ES-I3 (cell line): ENCODE measurements at regions not wholly inside any gene's neighbourhood (a gene's known extent, or its start where the extent isn't known, plus 50 kb on each side); places are given as distances from the start of the nearest gene placed in this dataset.

Source experiments
- H3K36me3 ChIP-seq: 2 replicates; pipeline ENCODE4 v1.6.1; 2013; ENCODE audit warnings: mild to moderate bottlenecking, low read length, control low read depth, moderate library complexity; ENCODE audit not compliant: insufficient read depth
- H3K4me1 ChIP-seq: 2 replicates; pipeline ENCODE4 v1.6.1; 2013; ENCODE audit warnings: mild to moderate bottlenecking, control low read depth, low read length; ENCODE audit not compliant: insufficient read depth
- H3K9ac ChIP-seq: 2 replicates; pipeline ENCODE4 v1.6.1; 2013; ENCODE audit warnings: low read depth, mild to moderate bottlenecking, low read length, moderate library complexity
- H3K9me3 ChIP-seq: 2 replicates; pipeline ENCODE4 v1.6.1; 2013; ENCODE audit warnings: mild to moderate bottlenecking, low read length, moderate library complexity; ENCODE audit not compliant: control insufficient read depth, insufficient read depth

DNA sequence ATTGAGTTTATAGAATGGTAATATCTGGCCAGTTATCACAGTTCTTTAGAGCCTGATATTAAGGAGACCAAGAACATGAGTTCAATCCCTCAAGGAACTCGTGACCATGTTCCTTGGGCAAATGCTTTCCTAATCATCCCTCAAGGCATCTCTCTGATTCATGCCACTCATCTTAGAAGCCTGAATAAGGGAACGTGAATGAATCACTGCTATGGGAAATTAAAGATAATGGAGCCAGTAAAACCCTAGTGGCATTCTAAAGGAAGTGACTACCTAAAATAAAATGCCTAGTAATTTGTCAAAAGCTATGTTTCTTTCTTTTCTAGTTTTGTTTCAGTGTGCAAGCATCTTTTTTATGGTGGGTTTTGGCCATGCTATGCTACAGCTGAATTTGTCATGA, 1161.3 kb downstream of the C4orf33 start:
- H3K36me3 ChIP-seq, result no peaks in the 10 kb centered on the region; the same call in 1 of the 2 replicates
- H3K9ac ChIP-seq, result no peak overlapping the region
- no peaks in the 10 kb centered on the region for H3K4me1 ChIP-seq
- no peaks in the 10 kb centered on the region; the same call in 1 of the 2 replicates for H3K9me3 ChIP-seq

DNA sequence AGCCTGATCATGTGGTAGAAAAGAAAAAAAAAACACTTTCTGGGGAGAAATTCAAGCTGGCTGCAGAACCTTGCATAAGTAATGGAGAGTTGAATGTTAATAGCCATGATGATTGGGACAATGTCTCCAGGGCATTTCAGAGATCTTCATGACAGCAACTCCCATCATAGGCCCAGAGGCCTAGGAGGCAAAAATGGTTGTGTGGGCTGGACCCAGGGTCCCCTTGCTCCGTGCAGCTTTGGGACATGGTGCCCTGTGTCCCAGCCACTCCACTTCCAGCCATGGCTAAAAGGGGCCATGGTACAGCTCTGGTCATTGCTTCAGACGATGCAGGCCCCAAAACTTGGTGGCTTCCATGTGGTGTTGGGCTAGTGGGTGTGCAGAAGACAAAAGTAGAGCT, 1170.9 kb downstream of the C4orf33 start:
- no peaks in the 10 kb centered on the region for H3K4me1 ChIP-seq
- H3K9me3 ChIP-seq, result peaks cover 3% of the 10 kb centered on the region; the same call in 1 of the 2 replicates
- H3K9ac ChIP-seq, result no peak overlapping the region
- no peaks in the 10 kb centered on the region for H3K36me3 ChIP-seq

DNA sequence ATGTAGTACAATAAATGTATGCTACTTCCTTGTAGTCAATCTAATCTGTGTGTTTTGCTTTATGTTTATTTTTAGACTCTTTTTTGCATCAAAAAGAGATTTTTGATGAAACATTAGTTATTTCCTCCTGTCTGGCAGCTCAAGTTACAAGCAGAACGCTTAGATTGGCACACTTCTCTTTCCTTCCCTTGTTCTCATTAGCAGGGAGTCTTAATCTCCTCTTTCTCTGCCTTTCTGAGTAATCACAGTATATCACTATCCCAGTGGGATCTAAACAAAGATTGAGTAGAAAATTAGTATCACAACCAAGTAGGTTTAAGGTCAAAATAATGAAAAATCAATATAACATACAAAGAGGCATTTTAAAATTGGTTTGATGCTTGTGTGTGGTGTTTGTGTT, 1192.6 kb downstream of the C4orf33 start:
- H3K9me3 ChIP-seq, result no peaks in the 10 kb centered on the region
- no peak overlapping the region for H3K9ac ChIP-seq
- H3K36me3 ChIP-seq, result no peaks in the 10 kb centered on the region
- H3K4me1 ChIP-seq, result no peaks in the 10 kb centered on the region

DNA sequence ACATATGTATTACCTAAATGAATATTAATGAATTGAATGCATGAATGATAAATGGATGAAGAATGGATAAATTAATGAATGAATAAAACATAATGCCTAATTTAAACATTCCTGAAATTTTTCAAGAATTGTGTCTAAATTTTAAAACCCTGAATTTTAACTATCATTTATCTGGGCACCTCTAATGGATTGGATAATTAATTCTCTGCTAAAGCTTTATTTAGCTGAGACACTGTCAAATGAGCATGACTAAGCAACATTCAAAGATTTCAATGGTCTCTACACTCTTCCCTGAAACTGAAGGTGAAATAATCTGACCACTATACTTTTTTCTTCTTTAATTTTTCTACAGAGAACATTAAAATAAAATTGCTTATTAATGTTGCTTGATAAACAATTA, 1197.7 kb downstream of the C4orf33 start:
- Histone ChIP-seq H3K36me3 (no peaks in the 10 kb centered on the region), H3K4me1 (0 out of 2 replicates have a peak, but pooled peaks cover 7% of the 10 kb centered on the region), H3K9me3 (no peaks in the 10 kb centered on the region), H3K9ac (no peak overlapping the region)

DNA sequence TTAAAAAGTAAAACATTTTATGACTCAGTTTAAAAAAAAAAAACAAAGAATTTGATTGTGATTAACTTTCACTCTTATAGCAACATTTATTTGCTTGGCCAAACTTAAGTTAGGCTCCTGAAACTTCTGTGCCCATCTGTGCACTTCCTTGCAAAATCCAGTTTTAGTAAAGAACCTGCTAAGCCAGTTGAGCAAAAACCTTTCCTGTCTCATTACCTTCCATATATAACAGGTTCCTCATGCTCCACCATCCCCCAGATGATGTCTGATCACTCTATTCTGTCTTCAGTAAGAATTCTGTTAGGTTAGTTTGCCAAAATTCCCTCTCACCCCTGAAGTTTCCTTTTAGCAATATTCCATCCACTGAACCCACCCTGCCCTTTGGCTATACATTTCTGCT, 1200.5 kb downstream of the C4orf33 start:
- H3K4me1 ChIP-seq, result 0 out of 2 replicates have a peak, but pooled peaks cover 7% of the 10 kb centered on the region
- H3K9me3 ChIP-seq, result no peaks in the 10 kb centered on the region
- H3K9ac ChIP-seq, result no peak overlapping the region
- no peaks in the 10 kb centered on the region for H3K36me3 ChIP-seq

DNA sequence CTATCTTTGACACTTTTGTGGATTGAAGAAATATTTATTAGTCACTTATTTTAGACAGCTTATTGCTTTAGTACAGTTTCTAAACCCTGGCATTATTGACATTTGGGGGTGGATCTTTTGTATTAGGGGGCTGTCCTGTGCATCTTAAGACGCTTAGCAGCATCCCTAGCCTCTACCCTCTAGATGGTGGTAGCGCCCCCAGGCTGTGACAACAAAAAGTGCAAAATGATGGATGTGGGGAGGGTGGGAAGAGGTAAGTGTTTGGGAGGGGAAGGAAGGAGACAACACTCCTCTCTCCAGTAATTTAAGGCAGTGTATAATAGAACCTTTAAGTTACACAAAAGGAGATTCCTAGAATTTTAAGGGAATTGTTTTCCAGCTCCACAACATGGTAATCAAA, 1210.6 kb downstream of the C4orf33 start:
- H3K9me3 ChIP-seq, result no peaks in the 10 kb centered on the region
- no peaks in the 10 kb centered on the region for H3K36me3 ChIP-seq
- H3K9ac ChIP-seq, result no peak overlapping the region
- no peaks in the 10 kb centered on the region for H3K4me1 ChIP-seq

DNA sequence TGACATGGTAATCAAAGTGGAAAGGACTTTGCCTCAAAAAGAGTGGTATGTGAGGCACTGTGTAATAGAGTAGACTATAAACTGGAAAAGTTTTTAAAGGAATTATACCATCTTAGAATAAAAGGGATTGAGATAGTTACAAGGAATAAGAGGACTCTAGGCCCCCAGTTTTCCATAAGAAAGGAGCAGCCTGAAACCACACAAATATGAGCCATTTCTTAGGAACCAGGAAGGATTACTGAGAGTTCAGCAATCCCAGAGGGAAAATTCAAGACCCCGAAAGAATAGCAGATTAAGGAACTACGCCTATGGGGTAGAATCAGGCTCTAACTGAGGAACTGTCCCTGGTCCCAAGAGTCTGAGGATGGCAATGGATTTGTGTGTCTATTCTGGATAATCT, 1213.3 kb downstream of the C4orf33 start:
- no peaks in the 10 kb centered on the region for H3K4me1 ChIP-seq
- no peak overlapping the region for H3K9ac ChIP-seq
- no peaks in the 10 kb centered on the region for H3K36me3 ChIP-seq

DNA sequence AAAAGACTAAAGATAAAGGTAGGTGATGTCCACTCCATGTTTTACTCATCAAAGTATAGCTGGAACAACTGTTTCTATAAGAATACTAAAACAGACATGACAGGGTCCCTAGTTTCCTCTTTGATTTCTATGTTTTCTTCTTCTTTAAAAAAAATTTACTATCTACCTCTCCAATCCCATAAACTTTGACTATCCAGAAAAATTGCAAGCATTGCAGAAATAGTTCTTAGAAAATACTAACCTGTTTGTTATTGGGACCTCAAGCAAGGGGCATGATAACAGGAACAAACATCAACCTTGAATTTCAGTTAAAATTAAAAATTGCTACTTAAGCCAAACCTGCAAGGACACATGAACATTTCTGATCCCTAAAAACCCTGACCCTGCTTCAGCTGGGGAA, 1226.5 kb downstream of the C4orf33 start:
- H3K9ac ChIP-seq, result no peak overlapping the region
- no peaks in the 10 kb centered on the region for H3K4me1 ChIP-seq
- H3K36me3 ChIP-seq, result no peaks in the 10 kb centered on the region
- H3K9me3 ChIP-seq, result no peaks in the 10 kb centered on the region

More for the DNA sequence above, 1213.3 kb downstream of the C4orf33 start:
- H3K9me3 ChIP-seq, result no peaks in the 10 kb centered on the region

DNA sequence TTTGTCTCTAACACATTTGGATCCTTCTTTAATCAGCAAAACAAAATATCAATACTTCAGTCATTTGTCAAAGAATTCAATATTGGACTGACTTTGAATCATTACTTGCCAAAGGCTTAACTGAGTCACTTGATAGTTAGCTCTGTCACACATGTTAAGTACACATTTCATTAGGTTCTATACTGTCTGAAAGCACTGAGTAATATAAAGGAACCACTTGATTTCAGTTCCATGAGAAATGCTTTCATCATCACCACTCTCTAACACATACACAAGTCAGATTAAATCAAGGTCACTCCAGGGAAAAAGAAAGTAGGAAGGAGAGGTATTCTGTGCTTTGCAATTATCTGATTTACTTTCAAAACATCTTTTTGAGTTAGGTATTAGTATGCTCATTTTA, 1233.1 kb downstream of the C4orf33 start:
- Histone ChIP-seq H3K9me3 (no peaks in the 10 kb centered on the region), H3K9ac (no peak overlapping the region), H3K36me3 (no peaks in the 10 kb centered on the region), H3K4me1 (peaks cover 8% of the 10 kb centered on the region; the same call in 1 of the 2 replicates)

DNA sequence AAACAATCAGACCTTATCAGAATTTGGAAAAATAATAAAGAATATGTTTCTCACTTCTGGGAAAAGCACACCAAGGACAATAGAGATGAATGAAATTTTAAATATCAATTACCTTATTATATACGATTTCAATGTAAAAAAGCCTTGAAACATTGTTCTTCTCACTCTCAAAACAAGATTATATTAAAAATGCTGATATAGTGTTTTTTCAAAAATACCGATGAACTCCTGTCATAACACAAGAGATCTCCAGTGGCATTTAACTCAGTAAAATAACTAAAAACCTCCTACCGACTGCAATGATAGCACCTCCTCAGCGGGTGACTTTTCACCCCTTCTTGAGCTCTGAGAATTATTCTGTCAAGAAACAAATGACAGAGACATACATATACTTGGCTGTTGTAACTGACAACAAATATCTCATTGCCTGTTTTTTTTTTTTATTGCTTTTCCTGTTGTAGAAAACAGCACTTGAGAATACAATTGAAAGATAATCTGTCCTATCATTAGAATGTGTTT, 1237.3 kb downstream of the C4orf33 start:
- Histone ChIP-seq H3K36me3 (no peaks in the 10 kb centered on the region), H3K9ac (no peak overlapping the region), H3K9me3 (no peaks in the 10 kb centered on the region), H3K4me1 (peaks cover 9% of the 10 kb centered on the region; the same call in 1 of the 2 replicates)

DNA sequence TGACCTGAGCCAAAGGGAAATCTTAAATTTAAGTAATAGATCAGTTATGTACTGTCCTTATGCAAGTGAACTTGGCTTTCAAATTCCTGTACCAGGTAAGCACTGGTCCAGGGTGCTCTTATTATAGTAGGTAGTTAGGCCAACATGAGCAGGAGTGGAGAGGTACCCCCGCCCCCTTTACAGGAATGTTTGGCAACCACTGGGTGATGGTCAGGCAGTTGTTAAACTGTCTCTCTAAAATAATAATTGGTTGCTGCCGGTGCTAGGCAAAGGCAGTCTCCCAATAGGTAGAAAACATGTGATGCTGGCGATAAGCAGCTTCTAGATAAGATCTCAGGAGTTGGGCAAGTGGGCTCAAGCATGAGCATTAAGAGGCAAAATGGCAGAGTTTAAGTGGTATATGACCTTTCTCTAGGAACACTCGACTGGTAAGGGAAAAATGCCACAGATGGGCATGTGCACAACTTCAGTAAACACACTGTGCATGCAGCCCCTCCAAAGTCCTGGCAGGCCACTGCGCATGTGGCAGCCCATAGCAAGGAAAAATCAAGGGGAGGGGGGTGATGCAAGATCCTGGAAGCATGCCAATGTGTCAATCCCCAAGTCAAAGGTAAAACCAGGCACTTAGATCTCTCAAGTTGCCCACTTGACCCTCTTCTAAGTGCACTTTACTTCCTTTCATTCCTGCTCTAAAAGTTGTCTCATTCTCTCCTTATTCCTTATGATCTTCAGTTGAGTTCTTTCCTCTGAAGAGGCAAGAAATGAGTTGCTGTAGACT, 1239.7 kb downstream of the C4orf33 start:
- Histone ChIP-seq H3K36me3 (no peaks in the 10 kb centered on the region), H3K4me1 (peaks cover 9% of the 10 kb centered on the region; the same call in 1 of the 2 replicates), H3K9ac (no peak overlapping the region), H3K9me3 (no peaks in the 10 kb centered on the region)

DNA sequence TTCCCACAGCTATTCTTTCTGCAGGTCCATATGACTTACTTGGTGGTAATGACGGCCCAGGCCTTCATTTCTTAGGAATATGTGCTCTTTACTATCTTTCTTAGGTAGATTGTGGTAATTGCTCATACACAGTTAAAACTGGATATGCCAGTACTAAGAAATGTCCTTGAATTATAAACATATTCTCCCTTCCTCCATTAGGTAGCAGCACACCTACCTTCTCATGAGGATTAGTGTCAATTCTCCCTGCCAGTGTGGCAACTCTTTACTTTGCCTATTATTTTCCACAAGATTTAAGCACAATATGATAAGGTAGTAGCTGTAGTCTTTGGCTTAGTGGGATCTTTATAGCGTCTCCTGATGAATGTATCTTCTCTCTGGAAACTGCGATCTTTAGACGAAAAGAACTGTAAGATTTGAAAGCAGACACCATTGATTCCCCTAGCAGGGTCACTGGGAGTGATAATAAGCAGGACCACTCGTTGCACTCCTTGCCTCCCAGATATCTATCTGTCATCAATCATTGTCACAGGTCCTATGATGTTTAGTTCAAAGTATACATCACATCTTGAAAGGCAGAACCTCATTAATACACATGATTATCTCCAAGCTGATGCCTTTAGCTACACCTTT, 1240.7 kb downstream of the C4orf33 start:
- H3K36me3 ChIP-seq, result no peaks in the 10 kb centered on the region
- peaks cover 9% of the 10 kb centered on the region; the same call in 1 of the 2 replicates for H3K4me1 ChIP-seq
- H3K9me3 ChIP-seq, result no peaks in the 10 kb centered on the region
- no peak overlapping the region for H3K9ac ChIP-seq

DNA sequence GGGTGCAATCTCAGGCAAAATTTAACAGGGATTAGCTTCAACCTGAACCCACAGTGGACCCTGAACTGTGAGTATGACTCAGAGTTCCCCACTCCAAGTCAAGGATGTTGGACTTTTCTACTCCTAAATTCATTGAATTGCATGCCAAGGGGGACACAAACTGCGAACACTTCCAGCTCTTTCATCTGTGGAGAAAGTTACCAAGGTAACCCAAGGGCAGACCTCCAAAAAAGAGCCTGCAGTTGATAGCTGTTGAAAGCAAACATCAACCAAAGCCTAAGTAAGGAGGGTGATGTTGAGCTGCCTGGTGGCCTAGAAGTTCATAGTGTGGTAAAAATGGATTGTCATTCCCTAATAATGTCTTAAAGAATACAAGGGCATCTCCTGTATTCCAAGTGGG, 1242.9 kb downstream of the C4orf33 start:
- no peak overlapping the region for H3K9ac ChIP-seq
- H3K9me3 ChIP-seq, result no peaks in the 10 kb centered on the region
- H3K4me1 ChIP-seq, result peaks cover 3% of the 10 kb centered on the region; the same call in 1 of the 2 replicates
- H3K36me3 ChIP-seq, result no peaks in the 10 kb centered on the region

DNA sequence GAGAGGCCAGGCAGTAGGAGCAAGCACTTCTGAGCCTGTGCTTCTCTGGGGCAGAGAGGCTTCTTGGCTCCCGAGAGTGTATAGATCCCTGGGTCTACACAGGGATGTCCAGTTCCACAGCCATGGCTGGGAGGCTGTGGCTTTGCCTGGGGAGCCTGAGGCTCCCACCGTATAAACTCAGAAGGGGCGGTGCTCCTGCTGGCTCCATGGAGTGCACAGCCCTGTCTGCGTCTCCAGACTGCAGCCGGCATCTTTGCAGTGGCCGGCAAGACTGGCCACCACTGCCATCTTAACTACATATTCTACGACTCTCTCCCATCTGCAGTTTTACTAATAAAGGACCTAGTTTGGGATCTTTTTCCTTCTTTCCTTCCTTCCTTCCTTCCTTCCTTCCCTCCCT, 1253.8 kb downstream of the C4orf33 start:
- no peak overlapping the region for H3K9ac ChIP-seq
- no peaks in the 10 kb centered on the region for H3K36me3 ChIP-seq
- H3K4me1 ChIP-seq, result no peaks in the 10 kb centered on the region

DNA sequence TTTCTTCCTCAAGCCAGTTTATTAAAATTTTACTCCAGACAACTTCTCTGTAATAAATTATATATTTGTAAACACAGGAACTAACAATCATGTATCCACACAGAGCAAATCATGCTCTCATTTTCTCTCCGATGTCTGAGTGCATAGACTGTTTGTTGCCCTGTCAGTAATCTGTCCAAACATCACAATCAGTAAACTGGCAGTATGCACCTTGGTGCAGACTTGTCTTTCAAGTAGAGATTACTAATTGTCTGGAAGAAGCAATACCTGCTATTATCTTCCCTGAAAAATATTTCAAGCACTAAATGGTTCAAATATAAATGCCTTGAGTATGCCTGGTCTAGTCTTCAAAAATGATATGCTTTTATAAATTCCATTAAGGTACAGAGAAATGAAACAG, 1260.9 kb downstream of the C4orf33 start:
- Histone ChIP-seq H3K9ac (no peak overlapping the region), H3K9me3 (no peaks in the 10 kb centered on the region), H3K36me3 (no peaks in the 10 kb centered on the region), H3K4me1 (no peaks in the 10 kb centered on the region)

More for the DNA sequence above, 1253.8 kb downstream of the C4orf33 start:
- no peaks in the 10 kb centered on the region for H3K9me3 ChIP-seq
